H1 (cell line): ENCODE measurements at regions not wholly inside any gene's neighbourhood (a gene's known extent, or its start where the extent isn't known, plus 50 kb on each side); places are given as distances from the start of the nearest gene placed in this dataset.

Source experiments
- CTCF ChIA-PET: fragments of 300-600 bp; sonication (Branson Sonifier 250); formaldehyde crosslinking; loops from one replicate; lab custom pipeline; 2021; ENCODE audit not compliant: partially characterized antibody; lab: Charles Lee
- POLR2A ChIA-PET: fragments of 300-600 bp; sonication (Branson Sonifier 250); formaldehyde crosslinking; loops from one replicate; lab custom pipeline; 2021; ENCODE audit warnings: inconsistent platforms; ENCODE audit not compliant: partially characterized antibody; lab: Charles Lee
- DNase-seq, 2 experiments: peaks; one replicate each; pipeline versions ENCODE4 v3.0.0 to v3.0.0-alpha.2; 2010 to 2022; ENCODE audit warnings: low spot score in 2 of 2, low read depth in 1 of 2, mixed read lengths in 1 of 2
- FAIRE-seq: peaks from 2 replicates; lab custom pipeline; 2011; peaks lifted over from hg19 to GRCh38; lab: Jason Lieb, UNC
- H2AFZ ChIP-seq: 2 replicates; pipeline ENCODE4 v1.8.1; 2012; ENCODE audit warnings: low read length, inconsistent platforms
- H2AK5ac ChIP-seq: 2 replicates; pipeline ENCODE4 v1.6.1; 2013; ENCODE audit warnings: low read depth, low read length
- H2BK120ac ChIP-seq: replicated peaks from 2 replicates; pipeline ENCODE3; 2013; ENCODE audit warnings: low read depth, low read length, inconsistent platforms
- H2BK12ac ChIP-seq: 2 replicates; pipeline ENCODE4 v1.6.1; 2013; ENCODE audit warnings: low read depth, low read length
- H2BK15ac ChIP-seq: 2 replicates; pipeline ENCODE4 v1.6.1; 2013; ENCODE audit warnings: low read length
- H2BK20ac ChIP-seq: 2 replicates; pipeline ENCODE4 v1.6.1; 2013; ENCODE audit warnings: low read length
- H2BK5ac ChIP-seq: 2 replicates; pipeline ENCODE4 v1.6.1; 2013; ENCODE audit warnings: low read depth, low read length
- H3K14ac ChIP-seq: 2 replicates; pipeline ENCODE4 v1.6.1; 2013; ENCODE audit warnings: inconsistent platforms; ENCODE audit not compliant: insufficient read length
- H3K18ac ChIP-seq: 2 replicates; pipeline ENCODE4 v1.6.1; 2013; ENCODE audit warnings: low read length; ENCODE audit errors: extremely low read depth
- H3K23ac ChIP-seq: 2 replicates; pipeline ENCODE4 v1.6.1; 2013; ENCODE audit warnings: inconsistent platforms; ENCODE audit not compliant: insufficient read length
- H3K23me2 ChIP-seq: 2 replicates; pipeline ENCODE4 v1.6.1; 2013; ENCODE audit warnings: low read depth, low read length
- H3K27ac ChIP-seq: 2 replicates; pipeline ENCODE4 v1.6.1; 2011; ENCODE audit warnings: low read depth, low read length, inconsistent platforms
- H3K27me3 ChIP-seq, 4 experiments: replicated peaks in 1 of 4; 1 replicate in 1 of 4; 2 replicates in 3 of 4; pipeline versions ENCODE4 v1.6.1 to v1.8.1; 2011 to 2013; ENCODE audit warnings: low read length in 3 of 4, mild to moderate bottlenecking in 3 of 4, inconsistent platforms in 2 of 4, mixed read lengths in 2 of 4, moderate library complexity in 1 of 4; ENCODE audit not compliant: control insufficient read depth in 3 of 4, insufficient read depth in 3 of 4; ENCODE audit errors: extremely low read depth in 1 of 4
- H3K36me3 ChIP-seq, 4 experiments: 2 replicates each; pipeline versions ENCODE4 v1.6.1 to v1.8.1; 2011 to 2013; ENCODE audit warnings: mild to moderate bottlenecking in 4 of 4, low read length in 3 of 4, moderate library complexity in 2 of 4, control low read depth in 1 of 4, inconsistent platforms in 1 of 4; ENCODE audit not compliant: insufficient read depth in 4 of 4, control insufficient read depth in 2 of 4
- H3K4ac ChIP-seq: replicated peaks from 2 replicates; pipeline ENCODE3; 2013; ENCODE audit warnings: low read length, low read depth, mixed read lengths, inconsistent platforms; ENCODE audit not compliant: insufficient read length
- H3K4me1 ChIP-seq, 4 experiments: replicated peaks in 1 of 4; 1 replicate in 1 of 4; 2 replicates in 3 of 4; pipeline versions ENCODE4 v1.6.1 to v1.8.1; 2011 to 2013; ENCODE audit warnings: low read length in 3 of 4, inconsistent platforms in 2 of 4, mixed read lengths in 1 of 4; ENCODE audit not compliant: insufficient read depth in 4 of 4, control insufficient read depth in 3 of 4
- H3K4me2 ChIP-seq, 2 experiments: 2 replicates each; pipeline versions ENCODE4 v1.6.1 to v1.8.1; 2011 to 2013; ENCODE audit warnings: low read depth in 2 of 2, low read length in 2 of 2, control low read depth in 1 of 2, inconsistent platforms in 1 of 2, mild to moderate bottlenecking in 1 of 2; ENCODE audit not compliant: insufficient read depth in 1 of 2
- H3K4me3 ChIP-seq, 4 experiments: fragments of 200-600, 300-600 bp in 1 of 4; sonication (generic), shearing (Covaris generic), sonication (Bioruptor Twin) in 1 of 4; 2 replicates each; pipeline versions ENCODE4 v1.5.1 to v1.8.1; 2011 to 2016; ENCODE audit warnings: low read length in 4 of 4, low read depth in 3 of 4, control low read depth in 2 of 4, inconsistent platforms in 2 of 4, mild to moderate bottlenecking in 2 of 4, mixed read lengths in 1 of 4, moderate library complexity in 1 of 4; ENCODE audit not compliant: insufficient read depth in 2 of 4; ENCODE audit errors: extremely low read depth in 1 of 4
- H3K56ac ChIP-seq: replicated peaks from 2 replicates; pipeline ENCODE3; 2013; ENCODE audit warnings: low read depth, mild to moderate bottlenecking, mixed read lengths, low read length, inconsistent platforms; ENCODE audit not compliant: insufficient read length
- H3K79me1 ChIP-seq: 2 replicates; pipeline ENCODE4 v1.6.1; 2013; ENCODE audit warnings: low read depth, low read length, control low read depth
- H3K79me2 ChIP-seq, 2 experiments: 2 replicates each; pipeline versions ENCODE4 v1.6.1 to v1.8.1; 2012 to 2013; ENCODE audit warnings: low read length in 2 of 2, mild to moderate bottlenecking in 2 of 2, inconsistent platforms in 1 of 2; ENCODE audit not compliant: insufficient read depth in 2 of 2, control insufficient read depth in 1 of 2
- H3K9ac ChIP-seq, 4 experiments: replicated peaks in 1 of 4; 1 replicate in 1 of 4; 2 replicates in 3 of 4; pipeline versions ENCODE4 v1.6.1 to v1.8.1; 2011 to 2013; ENCODE audit warnings: low read depth in 3 of 4, low read length in 3 of 4, control low read depth in 2 of 4, mild to moderate bottlenecking in 2 of 4, moderate library complexity in 2 of 4, inconsistent platforms in 1 of 4; ENCODE audit errors: extremely low read depth in 1 of 4
- H3K9me3 ChIP-seq, 2 experiments: 2 replicates each; pipeline versions ENCODE4 v1.6.1 to v1.8.1; 2012 to 2013; ENCODE audit warnings: mild to moderate bottlenecking in 2 of 2, moderate library complexity in 2 of 2, control low read depth in 1 of 2, inconsistent platforms in 1 of 2, low read depth in 1 of 2, low read length in 1 of 2, mixed read lengths in 1 of 2; ENCODE audit not compliant: insufficient read depth in 2 of 2
- H4K20me1 ChIP-seq, 2 experiments: replicated peaks in 1 of 2; 2 replicates each; pipeline versions ENCODE3 to v1.8.1; 2011 to 2013; ENCODE audit warnings: inconsistent platforms in 2 of 2, low read length in 2 of 2, mild to moderate bottlenecking in 1 of 2; ENCODE audit not compliant: insufficient read depth in 2 of 2, control insufficient read depth in 1 of 2
- H4K5ac ChIP-seq: 2 replicates; pipeline ENCODE4 v1.6.1; 2013; ENCODE audit warnings: low read length, low read depth, mixed read lengths, inconsistent platforms; ENCODE audit not compliant: insufficient read length
- H4K8ac ChIP-seq: 2 replicates; pipeline ENCODE4 v1.8.0; 2013; ENCODE audit warnings: mild to moderate bottlenecking, moderate library complexity, low read length, inconsistent platforms; ENCODE audit not compliant: insufficient read depth; ENCODE audit errors: extremely low read depth
- H4K91ac ChIP-seq: replicated peaks from 2 replicates; pipeline ENCODE3; 2013; ENCODE audit warnings: low read length, mixed read lengths, inconsistent platforms; ENCODE audit not compliant: insufficient read length
- FOSL1 ChIP-seq: IDR thresholded peaks from 2 replicates; pipeline ENCODE4 v1.6.1; 2011; ENCODE audit warnings: mild to moderate bottlenecking, low read depth, low read length, moderate library complexity; ENCODE audit not compliant: insufficient read depth
- GABPA ChIP-seq: IDR thresholded peaks from 2 replicates; pipeline ENCODE4 v1.6.1; 2011; ENCODE audit warnings: mild to moderate bottlenecking, low read length, moderate library complexity, borderline replicate concordance; ENCODE audit not compliant: insufficient read depth
- GTF2F1 ChIP-seq: IDR thresholded peaks from 2 replicates; pipeline ENCODE4 v1.6.1; 2012; ENCODE audit warnings: low read depth, low read length, improper control_type of control experiment, borderline replicate concordance
- SIX5 ChIP-seq: IDR thresholded peaks from 2 replicates; pipeline ENCODE4 v1.6.1; 2011; ENCODE audit warnings: mild to moderate bottlenecking, low read depth, low read length
- SRF ChIP-seq: IDR thresholded peaks from 2 replicates; pipeline ENCODE4 v1.6.1; 2011; ENCODE audit warnings: mild to moderate bottlenecking, low read depth, low read length, moderate library complexity
- TAF1 ChIP-seq: IDR thresholded peaks from 2 replicates; pipeline ENCODE4 v1.6.1; 2011; ENCODE audit warnings: mild to moderate bottlenecking, low read depth, low read length

DNA sequence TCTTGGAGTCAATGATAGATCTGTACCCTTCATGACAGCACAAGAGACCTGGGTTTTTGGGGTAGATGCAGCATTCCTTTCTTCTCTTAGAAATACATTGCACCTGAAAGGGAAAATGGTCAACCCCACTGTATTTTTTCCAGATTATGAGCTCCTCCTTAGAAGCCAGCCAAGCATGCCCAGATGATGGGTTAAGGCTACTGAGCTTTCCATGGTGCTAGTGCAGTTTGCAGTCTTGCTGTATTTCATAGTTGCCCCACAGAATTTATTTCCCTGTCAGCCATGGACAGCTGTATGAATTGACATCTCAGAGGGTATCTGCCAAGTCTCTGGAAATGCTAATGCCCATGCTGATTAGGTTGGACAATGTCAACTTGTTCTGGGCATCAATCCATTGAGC, 73.7 kb upstream of the H2AZ1 start:
- no peak overlapping the region for H2BK20ac ChIP-seq
- no peak overlapping the region for H3K4me2 ChIP-seq
- H3K9me3 ChIP-seq: no peaks in the 10 kb centered on the region; a peak in 1 of 4 replicates
- no peak overlapping the region for H3K18ac ChIP-seq
- H4K91ac ChIP-seq: no peak overlapping the region
- H2AFZ ChIP-seq: no peak overlapping the region
- no peaks in the 10 kb centered on the region for H3K27me3 ChIP-seq
- DNase-seq: no peak
- no peak overlapping the region for H4K5ac ChIP-seq
- no peaks in the 10 kb centered on the region for H3K79me2 ChIP-seq
- H3K14ac ChIP-seq: no peak overlapping the region
- no peak overlapping the region for H3K4ac ChIP-seq
- H4K20me1 ChIP-seq: no peaks in the 10 kb centered on the region
- H3K23me2 ChIP-seq: no peaks in the 10 kb centered on the region
- H3K79me1 ChIP-seq: no peaks in the 10 kb centered on the region
- H3K4me1 ChIP-seq: peaks cover 0 to 3% (median 2%) of the 10 kb centered on the region in 4 experiments; a peak in 2 of 7 replicates
- H3K23ac ChIP-seq: no peak overlapping the region
- no peak overlapping the region for H4K8ac ChIP-seq
- H2BK15ac ChIP-seq: no peak overlapping the region
- no peak for FAIRE-seq
- no peaks in the 10 kb centered on the region for H3K36me3 ChIP-seq
- H3K27ac ChIP-seq: no peak overlapping the region
- no peak overlapping the region for H2AK5ac ChIP-seq
- H3K56ac ChIP-seq: no peak overlapping the region
- H3K9ac ChIP-seq: no peak overlapping the region
- H2BK5ac ChIP-seq: no peak overlapping the region
- no peak overlapping the region for H2BK120ac ChIP-seq
- CTCF ChIA-PET: interaction anchor here (0.7 to 1.6 kb wide), 3 partner anchors 25 to 783 kb away, joined by 3 to 7 read pairs (median 4); no protein-coding TSS in a partner anchor
- POLR2A ChIA-PET: interaction anchor here (1.8 kb wide), 1 partner anchor 75 kb away, joined by 6 read pairs; no protein-coding TSS in a partner anchor
- no peak overlapping the region for H3K4me3 ChIP-seq
- no peak overlapping the region for H2BK12ac ChIP-seq
- TF ChIP-seq SIX5: no peak
- TF ChIP-seq GTF2F1: no peak
- no peak for TF ChIP-seq TAF1
- TF ChIP-seq FOSL1: no peak
- TF ChIP-seq SRF: no peak
- no peak for TF ChIP-seq GABPA
